ENCODE measurements at regions not wholly inside any gene's neighbourhood (a gene's known extent, or its start where the extent isn't known, plus 50 kb on each side); places are given as distances from the start of the nearest gene placed in this dataset.
A peak's percentile ranks its signal among the peaks of the same experiment; 100 is the strongest.

DNA sequence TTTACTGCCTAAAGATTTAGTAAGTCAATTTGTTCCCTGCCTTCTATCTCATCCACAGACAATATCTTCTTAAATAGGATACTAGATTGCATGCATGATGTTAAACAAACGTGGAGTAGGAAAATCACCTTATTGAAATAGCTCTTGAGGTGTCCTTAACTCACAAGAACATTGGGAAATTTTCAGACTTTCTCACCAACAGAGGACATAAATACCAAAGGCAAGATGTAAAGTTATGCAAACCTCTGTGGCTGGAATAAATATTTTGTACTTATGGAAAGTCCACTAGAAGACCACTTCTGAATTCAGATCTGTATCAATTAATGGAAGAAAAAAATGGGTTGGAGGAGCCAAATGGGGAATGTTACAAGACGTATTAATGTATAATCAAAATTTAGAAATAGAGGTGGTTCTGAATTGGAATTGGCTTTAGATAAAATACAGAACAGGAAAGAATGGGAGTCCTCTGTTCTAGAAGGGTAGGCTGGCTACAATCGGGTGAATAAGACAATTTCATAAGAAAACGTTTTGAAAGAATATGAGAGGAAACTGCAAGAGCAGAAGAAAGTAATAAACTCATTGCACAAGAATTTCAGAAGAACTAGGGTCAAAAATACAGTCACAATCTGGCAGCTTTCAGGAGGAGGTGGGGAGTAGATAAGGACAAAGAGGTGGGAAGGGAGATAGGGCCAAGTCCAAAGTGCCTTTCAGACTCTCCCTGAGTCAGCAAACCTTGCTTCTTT lies 69.3 kb upstream of the FN1 start:
- 33 to 38% methylated on average over 4 of the region's 4 CpGs for whole genome bisulfite sequencing, 2 experiments (ENCODE audit: low coverage in 1 of 2, low lambda C conversion rate in 2 of 2, missing lambda C conversion rate in 2 of 2)
- H3K9me3 ChIP-seq (ENCODE audit: low read depth), result no peaks in the 10 kb centered on the region
- H3K9me2 ChIP-seq (ENCODE audit: insufficient read depth), result no peaks in the 10 kb centered on the region
- no peak overlapping the region for H2AFZ ChIP-seq
- peak overlapping the region; percentile 23; the same call in 1 of the 2 replicates for H3K4me3 ChIP-seq
- in situ Hi-C loops (cut with MboI), result no loop called here
- no peaks in the 10 kb centered on the region for H4K20me1 ChIP-seq (ENCODE audit: insufficient read depth)
- peaks cover 62% of the 10 kb centered on the region for H3F3A ChIP-seq (ENCODE audit: insufficient read depth)
- peak overlapping the region; percentile 88 for H3K27ac ChIP-seq
- no peaks in the 10 kb centered on the region for H3K27me3 ChIP-seq (replicated peaks; ENCODE audit: insufficient read depth)
- peak; percentile 80 for DNase-seq
- peaks cover 69% of the 10 kb centered on the region for H3K4me1 ChIP-seq (ENCODE audit: insufficient read depth)
- no peaks in the 10 kb centered on the region for H3K79me2 ChIP-seq (ENCODE audit: insufficient read depth)
- TF ChIP-seq EZH2 (IDR thresholded peaks at IDR 0.05; ENCODE audit: insufficient read depth, poor library complexity, severe bottlenecking) (no peak), EZH2phosphoT487 (IDR thresholded peaks at IDR 0.05; ENCODE audit: insufficient read depth, low read depth) (no peak)
- peak overlapping the region; percentile 41 for H3K9ac ChIP-seq
- peak overlapping the region; percentile 68 for H3K4me2 ChIP-seq (ENCODE audit: unreplicated experiment)
- no peaks in the 10 kb centered on the region for H3K36me3 ChIP-seq (ENCODE audit: low read depth)

DNA sequence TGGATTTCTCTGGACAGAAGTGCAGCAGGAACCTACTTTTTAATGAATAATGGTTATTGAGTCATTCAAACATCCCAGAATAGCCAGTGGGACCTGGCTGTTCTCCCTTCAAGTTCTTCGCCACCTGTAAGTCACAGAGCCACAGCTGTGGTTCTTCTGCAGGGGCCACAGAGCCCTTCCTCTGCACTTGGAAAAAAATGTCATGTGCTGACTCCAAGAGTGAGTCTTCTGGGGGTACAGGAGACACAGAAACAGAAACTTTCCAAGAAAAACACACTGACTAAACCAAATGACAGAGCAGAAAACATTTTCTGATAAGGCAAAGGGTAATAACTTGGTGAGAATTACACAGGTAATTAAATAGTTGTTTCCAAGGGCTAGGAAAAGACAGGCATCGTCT lies 68.7 kb upstream of the FN1 start:
- no peak for TF ChIP-seq EZH2phosphoT487 (IDR thresholded peaks at IDR 0.05; ENCODE audit: insufficient read depth, low read depth)
- TF ChIP-seq EZH2 (IDR thresholded peaks at IDR 0.05; ENCODE audit: insufficient read depth, poor library complexity, severe bottlenecking), result no peak
- peaks cover 76% of the 10 kb centered on the region for H3K4me1 ChIP-seq (ENCODE audit: insufficient read depth)
- no peaks in the 10 kb centered on the region for H3K79me2 ChIP-seq (ENCODE audit: insufficient read depth)
- in situ Hi-C loops (cut with MboI), result no loop called here
- DNase-seq, result peak; percentile 38
- H3K9me3 ChIP-seq (ENCODE audit: low read depth), result no peaks in the 10 kb centered on the region
- H3K36me3 ChIP-seq (ENCODE audit: low read depth), result no peaks in the 10 kb centered on the region
- H3K27me3 ChIP-seq (replicated peaks; ENCODE audit: insufficient read depth), result no peaks in the 10 kb centered on the region
- WGBS, 2 experiments (ENCODE audit: low coverage in 1 of 2, low lambda C conversion rate in 2 of 2, missing lambda C conversion rate in 2 of 2), result 96 to 99% methylated on average over 2 of the region's 2 CpGs
- H3K4me3 ChIP-seq, result no peak overlapping the region
- H3F3A ChIP-seq (ENCODE audit: insufficient read depth), result peaks cover 68% of the 10 kb centered on the region
- H4K20me1 ChIP-seq (ENCODE audit: insufficient read depth), result no peaks in the 10 kb centered on the region
- H3K9ac ChIP-seq, result peak overlapping the region; percentile 41
- peak overlapping the region; percentile 68 for H3K4me2 ChIP-seq (ENCODE audit: unreplicated experiment)
- H3K27ac ChIP-seq, result peak overlapping the region; percentile 88
- H3K9me2 ChIP-seq (ENCODE audit: insufficient read depth), result no peaks in the 10 kb centered on the region
- H2AFZ ChIP-seq, result no peak overlapping the region

DNA sequence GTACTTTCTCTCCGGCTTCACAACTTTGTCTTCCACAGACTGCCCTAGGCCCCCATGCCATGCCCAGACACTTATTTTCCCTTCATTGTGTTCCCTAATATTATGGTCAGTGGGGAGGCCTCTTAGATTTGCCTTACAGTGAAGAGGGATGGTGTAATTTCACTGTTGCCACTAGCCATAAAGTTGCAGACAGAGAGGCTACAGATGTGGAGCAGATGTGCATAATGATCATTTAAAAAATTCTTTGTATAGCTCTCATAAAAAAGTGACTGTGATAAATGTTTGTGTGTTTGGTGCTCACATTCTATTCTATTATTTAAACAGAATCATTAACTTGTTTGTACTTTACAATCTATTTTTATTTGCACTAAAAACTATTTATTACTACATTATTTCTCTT lies 67.5 kb upstream of the FN1 start:
- H3K27me3 ChIP-seq (replicated peaks; ENCODE audit: insufficient read depth), result no peaks in the 10 kb centered on the region
- 79 to 83% methylated on average over 1 of the region's 1 CpG for WGBS, 2 experiments (ENCODE audit: low coverage in 1 of 2, low lambda C conversion rate in 2 of 2, missing lambda C conversion rate in 2 of 2)
- peak overlapping the region; percentile 88; the same call in 1 of the 2 replicates for H3K27ac ChIP-seq
- no peak overlapping the region for H3K9ac ChIP-seq
- H3K4me1 ChIP-seq (ENCODE audit: insufficient read depth), result peaks cover 80% of the 10 kb centered on the region
- no peaks in the 10 kb centered on the region for H3K9me3 ChIP-seq (ENCODE audit: low read depth)
- H3F3A ChIP-seq (ENCODE audit: insufficient read depth), result peaks cover 68% of the 10 kb centered on the region
- DNase-seq, result peak; percentile 40
- H3K4me2 ChIP-seq (ENCODE audit: unreplicated experiment), result no peak overlapping the region
- no peak overlapping the region for H3K4me3 ChIP-seq
- H3K9me2 ChIP-seq (ENCODE audit: insufficient read depth), result no peaks in the 10 kb centered on the region
- TF ChIP-seq EZH2phosphoT487 (IDR thresholded peaks at IDR 0.05; ENCODE audit: insufficient read depth, low read depth) (no peak), EZH2 (IDR thresholded peaks at IDR 0.05; ENCODE audit: insufficient read depth, poor library complexity, severe bottlenecking) (no peak)
- no peak overlapping the region; the same call in 1 of the 2 replicates for H2AFZ ChIP-seq
- H3K79me2 ChIP-seq (ENCODE audit: insufficient read depth), result no peaks in the 10 kb centered on the region
- H3K36me3 ChIP-seq (ENCODE audit: low read depth), result no peaks in the 10 kb centered on the region
- H4K20me1 ChIP-seq (ENCODE audit: insufficient read depth), result no peaks in the 10 kb centered on the region
- in situ Hi-C loops (cut with MboI), result no loop called here

DNA sequence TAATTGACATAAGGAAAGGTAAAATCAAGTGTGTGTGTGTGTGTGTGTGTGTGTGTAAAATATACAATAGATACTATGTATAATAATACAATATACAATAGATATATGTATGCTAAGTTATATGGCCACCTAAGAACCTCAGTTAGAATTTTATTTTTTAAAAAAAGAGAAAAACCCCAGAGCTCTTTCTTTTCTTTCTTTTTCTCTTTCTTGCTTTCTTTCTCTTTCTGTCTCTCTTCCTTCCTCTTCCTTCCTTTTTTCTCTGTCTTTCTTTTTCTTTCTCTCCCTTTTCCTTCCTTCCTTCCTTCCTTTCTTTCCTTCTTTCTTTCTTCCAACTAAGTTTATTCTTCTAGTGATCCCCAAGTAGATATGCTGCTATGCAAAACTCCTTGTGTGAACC lies 64.6 kb upstream of the FN1 start:
- no peak for DNase-seq
- peak overlapping the region; percentile 26 for H3K4me2 ChIP-seq (ENCODE audit: unreplicated experiment)
- H3K27me3 ChIP-seq (replicated peaks; ENCODE audit: insufficient read depth), result no peaks in the 10 kb centered on the region
- H3K9ac ChIP-seq, result no peak overlapping the region
- in situ Hi-C loops (cut with MboI), result no loop called here
- peaks cover 44% of the 10 kb centered on the region for H3F3A ChIP-seq (ENCODE audit: insufficient read depth)
- H4K20me1 ChIP-seq (ENCODE audit: insufficient read depth), result no peaks in the 10 kb centered on the region
- H3K9me3 ChIP-seq (ENCODE audit: low read depth), result no peaks in the 10 kb centered on the region
- no peaks in the 10 kb centered on the region for H3K9me2 ChIP-seq (ENCODE audit: insufficient read depth)
- H3K4me3 ChIP-seq, result no peak overlapping the region
- no peak overlapping the region for H2AFZ ChIP-seq
- peaks cover 52% of the 10 kb centered on the region for H3K4me1 ChIP-seq (ENCODE audit: insufficient read depth)
- no peaks in the 10 kb centered on the region for H3K36me3 ChIP-seq (ENCODE audit: low read depth)
- peak overlapping the region; percentile 19 for H3K27ac ChIP-seq
- H3K79me2 ChIP-seq (ENCODE audit: insufficient read depth), result no peaks in the 10 kb centered on the region
- no peak for TF ChIP-seq EZH2 (IDR thresholded peaks at IDR 0.05; ENCODE audit: insufficient read depth, poor library complexity, severe bottlenecking)
- no peak for TF ChIP-seq EZH2phosphoT487 (IDR thresholded peaks at IDR 0.05; ENCODE audit: insufficient read depth, low read depth)
